ENCODE measurements at regions not wholly inside any gene's neighbourhood (a gene's known extent, or its start where the extent isn't known, plus 50 kb on each side); places are given as distances from the start of the nearest gene placed in this dataset.
A peak's percentile ranks its signal among the peaks of the same experiment; 100 is the strongest.

DNA sequence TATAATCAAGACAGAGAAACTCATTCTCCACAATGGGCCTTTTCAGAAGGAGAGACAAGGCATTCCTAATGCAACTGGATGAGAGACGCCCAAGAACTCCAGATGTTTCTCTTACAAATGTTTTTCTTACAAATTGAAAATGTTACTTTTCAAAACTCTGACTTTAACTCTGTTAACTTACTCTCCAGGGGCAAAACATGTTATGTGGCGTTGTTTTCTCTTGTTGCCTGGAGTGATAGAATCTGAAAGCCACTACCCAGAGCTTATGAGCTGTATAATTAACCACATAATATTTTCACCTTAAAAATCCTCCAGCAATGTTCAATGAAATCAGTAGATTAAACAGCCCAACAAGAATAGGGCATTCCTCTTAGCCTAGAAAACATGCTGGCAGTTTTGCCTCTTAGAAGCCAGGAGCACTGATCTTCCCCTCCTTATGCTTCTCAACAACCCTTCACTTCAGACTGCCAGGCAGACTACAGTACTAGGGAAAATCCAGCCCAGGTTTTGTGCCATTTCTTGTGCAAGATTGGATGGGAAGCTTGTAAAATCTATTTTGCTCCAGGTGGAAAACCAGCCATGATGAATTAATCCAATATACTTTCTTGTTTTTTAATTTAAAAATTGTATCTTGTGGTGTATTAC lies 186.7 kb upstream of the GADL1 start:
- TF ChIP-seq POLR2AphosphoS5 (IDR thresholded peaks at IDR 0.05), result no peak
- TF ChIP-seq, protein P1, sequence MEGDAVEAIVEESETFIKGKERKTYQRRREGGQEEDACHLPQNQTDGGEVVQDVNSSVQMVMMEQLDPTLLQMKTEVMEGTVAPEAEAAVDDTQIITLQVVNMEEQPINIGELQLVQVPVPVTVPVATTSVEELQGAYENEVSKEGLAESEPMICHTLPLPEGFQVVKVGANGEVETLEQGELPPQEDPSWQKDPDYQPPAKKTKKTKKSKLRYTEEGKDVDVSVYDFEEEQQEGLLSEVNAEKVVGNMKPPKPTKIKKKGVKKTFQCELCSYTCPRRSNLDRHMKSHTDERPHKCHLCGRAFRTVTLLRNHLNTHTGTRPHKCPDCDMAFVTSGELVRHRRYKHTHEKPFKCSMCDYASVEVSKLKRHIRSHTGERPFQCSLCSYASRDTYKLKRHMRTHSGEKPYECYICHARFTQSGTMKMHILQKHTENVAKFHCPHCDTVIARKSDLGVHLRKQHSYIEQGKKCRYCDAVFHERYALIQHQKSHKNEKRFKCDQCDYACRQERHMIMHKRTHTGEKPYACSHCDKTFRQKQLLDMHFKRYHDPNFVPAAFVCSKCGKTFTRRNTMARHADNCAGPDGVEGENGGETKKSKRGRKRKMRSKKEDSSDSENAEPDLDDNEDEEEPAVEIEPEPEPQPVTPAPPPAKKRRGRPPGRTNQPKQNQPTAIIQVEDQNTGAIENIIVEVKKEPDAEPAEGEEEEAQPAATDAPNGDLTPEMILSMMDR (IDR thresholded peaks at IDR 0.05), result no peak
- no peak for TF ChIP-seq POLR2A (IDR thresholded peaks at IDR 0.05)
- no peak for TF ChIP-seq EP300 (IDR thresholded peaks at IDR 0.05)
- H3K4me3 ChIP-seq, result no peak overlapping the region
- 65 to 80% methylated on average over 2 of the region's 2 CpGs for WGBS, 2 donors (ENCODE audit: low coverage in 1 of 2)
- no peaks in the 10 kb centered on the region for H3K36me3 ChIP-seq
- H3K9me3 ChIP-seq, result no peaks in the 10 kb centered on the region
- peaks cover 0 to under 1% (median 0%) of the 10 kb centered on the region in 3 donors for H3K4me1 ChIP-seq
- H3K27ac ChIP-seq, result no peak overlapping the region
- no peak for ATAC-seq
- H3K27me3 ChIP-seq, result no peaks in the 10 kb centered on the region

DNA sequence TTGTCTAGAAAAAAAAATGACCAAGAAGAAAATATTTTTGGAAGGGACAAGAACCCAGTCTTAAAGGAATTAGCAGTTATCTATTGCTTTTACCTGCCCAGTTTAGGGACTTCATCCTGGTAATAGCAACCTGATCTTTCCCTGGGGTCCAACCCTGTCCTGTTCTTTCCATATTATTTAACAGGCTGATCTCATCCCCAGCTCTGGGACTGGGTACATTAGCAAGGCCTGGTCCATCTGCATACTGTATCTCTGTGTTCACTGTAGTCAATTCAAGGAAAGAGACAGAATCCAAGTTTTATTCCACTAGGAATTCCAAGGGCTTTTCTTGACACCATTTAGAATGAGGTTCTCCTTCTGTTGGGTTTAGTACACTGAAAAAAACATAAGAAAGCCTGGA lies 191.7 kb upstream of the GADL1 start:
- H3K4me3 ChIP-seq, result no peak overlapping the region
- H3K4me1 ChIP-seq, result peaks cover 0 to 12% (median 0%) of the 10 kb centered on the region in 3 donors
- ATAC-seq, result no peak
- no peak overlapping the region for H3K27ac ChIP-seq
- H3K27me3 ChIP-seq, result no peaks in the 10 kb centered on the region
- no peaks in the 10 kb centered on the region for H3K9me3 ChIP-seq
- TF ChIP-seq POLR2A (IDR thresholded peaks at IDR 0.05) (no peak), EP300 (IDR thresholded peaks at IDR 0.05) (no peak), POLR2AphosphoS5 (IDR thresholded peaks at IDR 0.05) (no peak)
- TF ChIP-seq, protein P1 (IDR thresholded peaks at IDR 0.05), result no peak
- no peaks in the 10 kb centered on the region for H3K36me3 ChIP-seq

DNA sequence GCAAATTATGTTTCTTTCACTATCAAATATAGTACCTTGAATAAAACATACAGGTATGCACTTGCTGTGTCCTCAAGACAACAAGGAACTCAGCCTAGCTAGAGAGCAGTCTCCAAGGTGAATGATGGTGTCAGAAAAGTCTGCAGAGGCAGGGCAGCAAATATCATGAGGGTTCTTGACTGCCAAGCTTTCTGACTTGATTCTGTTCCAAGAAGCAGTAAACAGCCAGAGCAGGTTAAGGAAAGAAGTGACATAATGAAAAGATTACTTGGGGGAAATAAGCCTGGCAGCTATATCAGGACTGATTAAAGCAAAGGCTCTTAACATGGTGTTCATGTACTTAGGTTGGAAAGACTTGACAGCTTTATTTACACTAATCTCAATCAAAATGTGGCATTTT lies 192.2 kb upstream of the GADL1 start:
- Histone ChIP-seq H3K4me3 (no peak overlapping the region), H3K9me3 (no peaks in the 10 kb centered on the region), H3K27me3 (no peaks in the 10 kb centered on the region), H3K36me3 (no peaks in the 10 kb centered on the region), H3K27ac (no peak overlapping the region), H3K4me1 (peaks cover 0 to 12% (median 0%) of the 10 kb centered on the region in 3 donors)
- ATAC-seq, result no peak
- no peak for TF ChIP-seq POLR2A (IDR thresholded peaks at IDR 0.05)
- TF ChIP-seq POLR2AphosphoS5 (IDR thresholded peaks at IDR 0.05), result no peak
- TF ChIP-seq EP300 (IDR thresholded peaks at IDR 0.05), result no peak
- TF ChIP-seq, protein P1 (IDR thresholded peaks at IDR 0.05), result no peak

DNA sequence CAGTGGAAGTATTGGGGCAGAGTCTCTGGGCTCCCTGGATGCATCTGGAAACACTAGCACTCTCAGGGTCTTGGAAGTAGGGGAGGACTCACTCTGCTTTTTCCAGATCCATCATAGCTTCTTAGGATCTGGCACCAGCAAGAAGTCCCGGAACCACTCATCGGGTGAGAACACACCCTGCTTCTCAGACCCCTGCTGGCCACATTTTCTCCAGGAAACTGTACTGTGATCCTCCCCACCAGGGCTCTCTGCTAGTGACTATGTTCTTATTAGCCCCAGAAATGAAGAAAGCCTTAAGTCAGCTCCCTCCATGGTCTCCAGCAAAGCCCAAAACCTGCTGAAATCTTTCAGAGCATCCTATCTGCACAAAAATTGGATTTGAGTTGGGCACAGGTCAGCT lies 197.3 kb upstream of the GADL1 start:
- WGBS, 2 donors (ENCODE audit: low coverage in 1 of 2), result 42 to 50% methylated on average over 2 of the region's 2 CpGs
- H3K36me3 ChIP-seq, result no peaks in the 10 kb centered on the region
- no peak overlapping the region for H3K4me3 ChIP-seq
- peaks cover 0 to 6% (median 0%) of the 10 kb centered on the region in 3 donors for H3K4me1 ChIP-seq
- no peak for TF ChIP-seq EP300 (IDR thresholded peaks at IDR 0.05)
- no peak for TF ChIP-seq POLR2AphosphoS5 (IDR thresholded peaks at IDR 0.05)
- TF ChIP-seq, protein P1 (IDR thresholded peaks at IDR 0.05), result no peak
- no peak for TF ChIP-seq POLR2A (IDR thresholded peaks at IDR 0.05)
- no peak overlapping the region for H3K27ac ChIP-seq
- H3K27me3 ChIP-seq, result no peaks in the 10 kb centered on the region
- H3K9me3 ChIP-seq, result no peaks in the 10 kb centered on the region
- no peak for ATAC-seq

DNA sequence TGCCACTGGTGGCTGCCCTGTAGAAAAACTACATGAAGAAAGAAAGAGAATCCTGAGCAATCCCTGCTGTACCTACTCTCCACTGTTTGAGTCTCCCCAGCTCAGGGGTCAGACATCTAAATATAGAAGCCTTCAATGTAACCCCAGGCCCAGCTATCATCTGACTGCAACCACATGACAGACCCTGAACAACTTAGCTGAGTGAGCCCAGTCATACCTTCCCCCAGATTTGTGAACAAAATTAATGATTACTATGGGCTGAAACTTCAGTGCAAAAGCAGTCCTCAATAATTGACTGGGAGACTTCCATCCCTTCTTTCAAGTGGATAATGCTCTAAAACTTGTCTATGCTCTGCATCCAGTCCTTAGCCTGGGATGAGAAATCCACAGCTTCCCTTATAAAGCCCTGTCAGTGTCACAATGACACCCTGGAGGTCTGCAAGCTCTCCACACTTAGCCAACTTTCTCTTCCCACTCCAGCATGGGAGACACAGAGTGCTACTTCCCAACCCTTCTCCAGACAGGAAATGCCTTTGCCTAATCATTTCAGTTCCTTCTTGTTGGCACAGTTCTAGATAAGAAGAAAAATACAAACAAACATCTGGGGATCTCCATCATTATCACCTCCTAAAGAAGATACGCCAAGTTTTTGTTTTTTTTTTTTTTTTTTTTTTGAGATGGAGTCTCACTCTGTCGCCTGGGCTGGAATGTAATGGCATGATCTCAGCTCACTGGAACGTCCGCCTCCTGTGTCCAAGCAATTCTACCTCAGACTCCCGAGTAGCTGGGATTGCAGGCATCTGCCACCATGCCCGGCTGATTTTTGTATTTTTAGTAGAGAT lies 198.5 kb upstream of the GADL1 start:
- Histone ChIP-seq H3K4me3 (no peak overlapping the region), H3K36me3 (no peaks in the 10 kb centered on the region), H3K27ac (no peak overlapping the region), H3K4me1 (no peaks in the 10 kb centered on the region), H3K9me3 (no peaks in the 10 kb centered on the region), H3K27me3 (no peaks in the 10 kb centered on the region)
- peak; percentile 39 for ATAC-seq
- no peak for TF ChIP-seq POLR2A (IDR thresholded peaks at IDR 0.05)
- TF ChIP-seq POLR2AphosphoS5 (IDR thresholded peaks at IDR 0.05), result no peak
- TF ChIP-seq, protein P1 (IDR thresholded peaks at IDR 0.05), result no peak
- TF ChIP-seq EP300 (IDR thresholded peaks at IDR 0.05), result no peak
- WGBS, 2 donors (ENCODE audit: low coverage in 1 of 2), result 0 to 67% methylated on average over 1 to 6 of the region's 6 CpGs
